Ramos (cell line): ENCODE measurements at regions not wholly inside any gene's neighbourhood (a gene's known extent, or its start where the extent isn't known, plus 50 kb on each side); places are given as distances from the start of the nearest gene placed in this dataset.

Experiments used
- in situ Hi-C: fragments of 300-500 bp; cut with MboI; formaldehyde crosslinking; loops from one replicate; pipeline ENCODE4 v1.14.3; 2022; ENCODE audit warnings: low sequenced_read_pairs; ENCODE audit not compliant: unreplicated experiment

DNA sequence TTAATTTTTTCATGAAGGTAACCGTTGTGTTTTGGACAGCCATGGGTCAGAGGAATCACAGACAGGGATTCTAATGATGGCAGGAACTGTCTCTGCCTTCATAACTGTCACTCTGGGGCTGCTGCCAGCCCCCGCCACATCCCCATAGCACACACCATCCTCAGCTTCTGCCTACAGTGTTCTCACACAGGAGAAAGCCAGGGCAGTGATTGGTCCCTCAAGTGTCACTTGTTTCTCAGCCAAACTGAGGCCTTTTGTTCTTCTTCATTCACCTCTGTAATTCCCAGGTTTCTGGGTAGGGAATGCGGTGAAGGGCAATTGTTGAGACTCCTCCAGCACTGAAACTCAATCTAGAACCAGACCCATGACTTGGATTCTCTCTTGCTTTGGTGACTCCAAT is 65.4 kb upstream of the C3orf80 start:
- in situ Hi-C loops, result loop anchor here (10.0 kb wide), 1 partner anchor 325 kb away; no protein-coding TSS in a partner anchor

DNA sequence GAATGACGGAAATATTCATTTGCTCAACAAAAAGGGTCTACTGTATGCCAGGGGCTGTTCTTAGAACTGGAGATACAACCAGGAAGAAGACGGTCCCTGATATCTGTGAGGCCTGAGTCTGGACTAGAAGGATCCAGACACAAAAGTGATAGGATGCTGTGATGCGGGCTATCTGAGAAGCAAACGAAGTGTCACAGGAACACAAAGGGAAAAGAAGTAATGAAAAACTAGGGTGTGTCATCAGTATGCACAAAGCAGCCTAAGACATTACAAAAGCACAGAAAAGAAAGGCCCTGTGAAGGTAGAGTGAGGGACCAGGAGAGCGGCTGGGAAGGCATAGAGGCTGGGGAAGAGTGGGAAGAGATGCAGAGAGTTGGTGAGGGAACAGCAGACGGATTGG is 63.3 kb upstream of the C3orf80 start:
- in situ Hi-C loops, result loop anchor here (10.0 kb wide), 1 partner anchor 323 kb away; no protein-coding TSS in a partner anchor

DNA sequence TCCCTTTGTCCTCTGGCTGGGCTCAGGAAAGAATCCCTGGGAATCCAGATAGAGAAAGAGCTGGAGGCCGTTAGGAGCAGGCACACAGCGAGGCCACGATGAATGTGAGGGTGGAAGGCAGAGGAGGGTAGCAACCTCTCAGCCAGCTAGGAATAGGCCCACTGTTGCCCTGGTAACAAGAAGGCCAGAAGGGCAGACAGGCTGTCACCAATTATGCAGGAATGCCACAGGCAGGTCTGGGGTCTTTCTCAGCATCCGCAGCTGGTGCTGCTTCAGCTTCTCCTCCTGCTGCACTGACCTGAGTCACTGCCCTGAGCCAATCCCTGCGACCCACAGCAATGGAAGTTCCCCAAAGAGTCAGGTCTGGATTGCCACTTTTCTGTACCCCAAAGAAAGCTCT is 62.8 kb upstream of the C3orf80 start:
- in situ Hi-C loops, result loop anchor here (10.0 kb wide), 1 partner anchor 322 kb away; no protein-coding TSS in a partner anchor

DNA sequence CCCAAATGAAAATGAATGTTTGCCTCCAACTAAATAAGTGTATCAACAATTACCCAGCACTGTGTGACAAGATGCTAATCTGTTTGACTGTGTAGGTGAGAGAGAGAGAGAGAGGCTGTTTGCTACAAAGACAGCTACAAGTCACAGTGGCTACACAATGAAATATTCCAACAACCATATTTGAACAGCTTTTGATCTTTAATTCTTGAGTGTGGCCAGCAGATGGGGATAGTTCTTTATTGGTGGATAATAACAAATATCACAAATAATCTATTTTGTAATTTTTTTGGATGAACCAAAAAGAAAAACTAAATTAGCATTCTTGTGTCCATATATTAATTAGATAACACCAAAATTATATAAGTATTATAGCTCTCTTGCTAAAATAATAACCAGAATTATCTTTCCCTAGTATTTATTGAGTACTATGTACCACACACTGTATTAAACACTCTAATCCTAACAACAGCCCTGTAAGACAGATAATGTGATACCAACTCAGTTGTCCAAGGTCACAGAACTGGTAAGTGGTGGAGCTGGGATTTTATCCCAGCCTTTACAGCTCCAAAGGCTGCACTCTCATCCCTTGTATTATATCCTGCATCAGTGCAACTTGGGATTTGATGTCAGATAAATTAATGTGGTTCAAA is 61.9 kb upstream of the C3orf80 start:
- in situ Hi-C loops, result loop anchor here (10.0 kb wide), 1 partner anchor 321 kb away; no protein-coding TSS in a partner anchor

DNA sequence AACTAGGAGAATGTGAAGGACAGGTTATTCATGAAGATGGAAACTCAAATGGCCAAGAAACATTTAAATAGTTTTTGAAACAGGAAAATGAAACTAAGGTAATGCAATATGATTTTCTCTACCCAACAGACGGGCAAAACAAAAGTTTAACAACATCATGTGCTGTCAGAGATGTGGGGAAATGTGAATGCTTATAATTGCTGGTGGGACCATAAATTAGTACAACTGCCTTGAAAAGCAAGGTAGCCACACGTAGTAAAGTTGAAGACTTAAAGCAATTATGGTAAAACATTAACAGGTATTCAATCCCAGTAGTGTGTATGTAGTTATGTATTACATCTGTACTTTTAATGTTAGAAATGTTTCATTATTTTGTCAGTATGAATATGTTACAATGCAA is 57.0 kb upstream of the C3orf80 start:
- in situ Hi-C loops, result loop anchor here (10.0 kb wide), 1 partner anchor 317 kb away; no protein-coding TSS in a partner anchor

DNA sequence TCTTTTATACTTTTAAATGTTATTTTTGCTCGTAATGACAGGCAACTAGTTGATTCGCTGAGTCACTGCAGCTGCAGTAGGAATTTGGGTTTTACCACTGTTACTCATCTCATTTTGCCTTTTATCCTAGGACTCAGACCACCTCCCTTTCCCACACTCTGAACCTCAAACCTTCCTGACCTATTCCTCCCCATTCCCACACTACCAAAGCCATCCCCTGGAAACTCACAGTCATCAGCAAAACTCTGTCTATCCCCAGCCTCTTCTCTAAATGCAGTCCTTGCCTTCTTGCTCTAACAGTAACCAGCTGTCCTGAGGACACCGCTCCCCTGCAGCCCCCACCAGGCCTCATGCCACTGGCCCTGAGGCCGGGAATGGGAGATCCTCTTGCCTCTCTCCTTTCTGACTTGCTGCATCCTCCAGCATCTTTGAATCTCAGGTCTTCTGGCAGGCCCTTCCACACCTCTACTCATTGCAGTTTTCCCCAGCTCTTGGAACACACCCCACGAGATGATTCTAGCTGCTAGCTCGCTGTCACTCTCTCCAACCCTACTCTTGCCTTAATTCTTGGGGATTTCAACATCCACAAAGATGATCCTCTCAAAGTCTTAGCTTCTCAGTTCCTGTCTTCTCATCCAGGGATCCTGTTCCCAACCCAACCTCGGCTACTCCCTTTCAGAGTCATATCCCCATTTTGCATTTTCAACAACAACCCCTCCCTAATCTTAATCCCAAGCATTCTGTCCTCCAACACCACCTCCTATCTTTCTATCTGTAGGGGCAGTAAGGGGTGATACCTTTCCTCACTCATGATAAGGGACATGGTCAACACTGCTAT is 55.9 kb upstream of the C3orf80 start:
- in situ Hi-C loops, result loop anchor here (10.0 kb wide), 1 partner anchor 315 kb away; no protein-coding TSS in a partner anchor

DNA sequence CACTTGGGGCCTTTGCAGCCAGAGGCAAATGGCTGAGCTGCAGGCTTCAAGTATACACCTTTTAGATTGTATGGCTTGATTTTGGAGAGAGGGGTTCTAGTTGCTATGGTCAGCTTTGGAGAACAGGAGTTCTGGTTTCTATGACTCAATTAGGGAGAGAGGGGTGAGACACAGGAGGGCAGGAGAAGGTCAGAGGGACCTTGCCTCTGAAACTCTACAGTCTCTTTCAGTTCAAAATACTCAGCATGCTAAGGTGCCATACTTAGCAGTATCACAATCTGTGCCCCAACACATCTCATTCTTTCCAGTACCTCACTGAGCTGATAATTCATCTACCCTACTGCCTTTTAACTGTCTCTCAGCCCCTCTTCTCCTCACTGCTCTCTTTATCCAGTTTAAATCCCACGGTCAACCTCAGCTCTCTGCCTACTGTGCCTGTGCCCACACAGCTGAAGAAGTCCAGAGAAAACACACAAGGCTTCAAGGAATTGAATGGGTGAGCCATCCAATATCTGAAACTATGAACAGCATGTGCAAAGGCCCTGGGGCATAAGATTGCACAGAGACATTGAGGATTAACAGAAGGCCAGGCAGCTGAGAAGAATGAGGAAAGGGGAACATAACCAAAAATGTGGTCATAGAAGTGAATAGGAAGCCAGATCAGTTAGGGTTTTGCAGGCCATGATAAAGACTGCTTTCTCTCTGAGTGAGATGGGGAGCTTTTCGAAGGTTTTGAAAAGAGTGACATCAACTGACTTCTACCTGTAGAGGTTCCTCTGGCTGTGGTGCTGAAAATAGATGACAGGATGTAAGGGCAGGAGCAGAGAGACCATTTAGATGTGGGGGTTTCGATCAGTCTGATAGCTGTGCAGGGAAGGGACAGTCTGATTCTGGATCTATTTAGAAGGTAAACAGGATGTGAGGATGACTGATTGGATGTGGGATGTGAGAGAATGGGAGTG is 54.5 kb upstream of the C3orf80 start:
- in situ Hi-C loops, result no loop called here

DNA sequence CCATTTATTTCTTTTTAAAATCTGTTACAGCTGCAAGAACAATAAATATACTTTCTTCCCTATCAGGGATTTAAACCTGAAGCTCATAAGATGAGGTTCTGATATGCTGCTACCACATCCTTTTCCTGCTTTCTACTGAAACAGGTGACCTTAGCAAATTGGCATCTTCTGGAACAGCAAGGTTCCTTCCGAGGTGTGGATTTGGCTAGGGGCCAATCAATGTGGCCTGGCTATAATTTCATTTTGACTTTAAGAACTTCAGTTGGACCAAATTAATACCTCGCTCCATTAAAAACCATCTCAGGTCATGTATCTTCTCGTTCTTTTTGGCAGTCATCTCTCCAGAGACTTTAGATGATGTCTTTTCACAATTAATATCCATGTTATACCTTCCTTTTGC is 53.4 kb upstream of the C3orf80 start:
- in situ Hi-C loops, result no loop called here

DNA sequence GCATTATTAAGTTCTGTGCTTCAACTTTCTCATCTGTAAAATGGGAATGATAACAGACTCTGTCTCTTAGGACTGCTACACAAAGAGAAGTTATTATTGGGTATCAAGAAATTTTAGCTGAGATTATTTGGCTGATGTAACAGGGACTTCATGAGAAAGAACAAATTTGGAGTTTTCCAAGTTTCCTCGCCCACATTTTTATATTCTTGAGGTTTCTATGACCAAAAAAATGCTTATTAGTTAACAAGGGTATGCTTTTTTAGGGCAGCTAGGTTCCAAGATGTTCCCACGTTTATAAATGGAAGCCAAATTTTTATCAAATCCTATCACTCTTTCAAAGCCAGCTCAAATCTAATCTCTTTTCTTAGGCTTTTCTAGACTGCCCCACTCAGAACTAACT is 50.6 kb upstream of the C3orf80 start:
- in situ Hi-C loops, result no loop called here
